Duodenal mucosa (tissue), 2 donors: ENCODE measurements at regions not wholly inside any gene's neighbourhood (a gene's known extent, or its start where the extent isn't known, plus 50 kb on each side); places are given as distances from the start of the nearest gene placed in this dataset.

Experiments used
- H3K27ac ChIP-seq: one replicate; pipeline ENCODE4 v1.7.0; 2013; ENCODE audit warnings: low read depth, low read length
- H3K27me3 ChIP-seq, 2 donors: one replicate each; pipeline ENCODE4 v1.7.0; 2013; ENCODE audit warnings: low read length in 2 of 2, control low read depth in 1 of 2; ENCODE audit not compliant: insufficient read depth in 2 of 2, control insufficient read depth in 1 of 2
- H3K36me3 ChIP-seq, 2 donors: one replicate each; pipeline ENCODE4 v1.7.0; 2013; ENCODE audit warnings: low read length in 2 of 2, control low read depth in 1 of 2; ENCODE audit not compliant: insufficient read depth in 2 of 2, control insufficient read depth in 1 of 2
- H3K4me1 ChIP-seq, 2 donors: one replicate each; pipeline ENCODE4 v1.7.0; 2013; ENCODE audit warnings: low read length in 2 of 2, control low read depth in 1 of 2; ENCODE audit not compliant: insufficient read depth in 2 of 2, control insufficient read depth in 1 of 2
- H3K4me3 ChIP-seq, 2 donors: one replicate each; pipeline ENCODE4 v1.7.0; 2013; ENCODE audit warnings: low read length in 2 of 2, low read depth in 1 of 2
- H3K9ac ChIP-seq, 2 donors: one replicate each; pipeline ENCODE4 v1.7.0; 2013; ENCODE audit warnings: low read length in 2 of 2, low read depth in 1 of 2
- H3K9me3 ChIP-seq, 2 donors: one replicate each; pipeline ENCODE4 v1.7.0; 2013; ENCODE audit warnings: low read length in 2 of 2, control low read depth in 1 of 2; ENCODE audit not compliant: control insufficient read depth in 1 of 2

DNA sequence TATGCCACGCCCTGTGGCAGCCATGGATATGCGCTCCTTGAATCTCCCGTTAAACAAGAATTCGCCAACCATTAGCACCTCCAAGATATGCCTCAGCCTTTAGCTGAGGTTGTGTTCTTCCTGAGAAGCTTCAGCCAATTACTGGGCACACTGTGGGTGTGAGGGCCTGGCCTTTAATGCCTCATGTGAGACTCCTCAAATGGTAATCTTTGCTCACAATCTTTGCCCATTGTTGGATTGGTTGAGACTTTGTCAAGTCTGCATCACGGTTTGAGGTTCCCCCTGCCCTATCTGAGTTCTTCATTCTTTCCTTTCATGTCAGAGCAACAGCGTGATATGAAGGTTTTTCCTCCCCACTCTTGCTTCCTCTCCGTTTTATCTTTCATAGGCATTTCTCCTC, 108.1 kb upstream of the CCDC54 start:
- Histone ChIP-seq H3K9ac (no peak overlapping the region), H3K27me3 (no peaks in the 10 kb centered on the region), H3K4me1 (no peaks in the 10 kb centered on the region), H3K9me3 (no peaks in the 10 kb centered on the region), H3K27ac (no peak overlapping the region), H3K36me3 (no peaks in the 10 kb centered on the region), H3K4me3 (no peak overlapping the region)

DNA sequence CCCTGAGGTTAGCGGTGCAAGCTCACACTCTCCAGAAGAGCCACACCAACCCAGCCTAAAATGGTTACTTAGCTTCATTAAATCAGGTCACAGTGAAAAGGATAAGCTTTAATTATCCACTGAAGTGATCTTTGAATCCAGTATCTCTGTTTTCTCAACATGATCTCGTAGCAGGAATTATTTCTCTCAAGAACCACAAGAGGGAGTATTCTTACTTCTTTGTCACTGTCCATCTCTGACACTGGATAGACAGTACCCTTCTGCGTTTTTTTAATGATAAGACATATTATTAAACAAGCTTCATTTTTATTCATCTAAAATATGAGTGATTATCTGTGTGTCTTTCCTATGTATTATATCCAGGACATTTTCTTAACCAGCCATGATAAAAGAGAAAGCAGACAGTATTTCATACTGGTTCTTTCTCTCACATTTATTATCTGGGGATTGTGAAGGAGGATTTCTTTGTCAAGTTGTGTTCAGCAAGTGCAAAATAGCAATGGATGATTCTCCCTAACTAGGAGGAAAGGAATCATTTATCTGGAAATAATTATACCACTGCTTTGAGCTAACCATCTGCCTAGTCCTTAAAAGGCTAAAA, 105.4 kb upstream of the CCDC54 start:
- no peak overlapping the region for H3K9ac ChIP-seq
- no peaks in the 10 kb centered on the region for H3K9me3 ChIP-seq
- H3K27ac ChIP-seq: no peak overlapping the region
- H3K27me3 ChIP-seq: no peaks in the 10 kb centered on the region
- H3K4me1 ChIP-seq: no peaks in the 10 kb centered on the region
- no peak overlapping the region for H3K4me3 ChIP-seq
- no peaks in the 10 kb centered on the region for H3K36me3 ChIP-seq

DNA sequence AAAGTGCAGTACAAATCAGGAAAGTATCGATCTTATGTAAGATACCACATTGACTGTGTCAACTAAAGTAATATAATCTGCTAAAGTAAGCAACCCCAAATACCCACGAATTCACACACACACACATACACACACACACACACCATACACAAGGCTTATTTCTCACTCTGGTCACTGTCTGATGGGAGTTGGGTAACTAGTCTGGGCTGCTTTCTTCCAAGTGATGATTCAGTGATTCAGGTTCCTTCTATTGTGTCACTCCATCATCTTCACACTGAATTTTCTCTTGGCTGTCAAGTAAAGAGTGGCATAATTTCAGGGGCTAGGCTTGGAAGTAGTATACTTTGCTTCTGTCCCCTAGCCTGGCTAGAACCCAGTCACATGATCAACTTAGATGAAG, 104.8 kb upstream of the CCDC54 start:
- Histone ChIP-seq H3K27ac (no peak overlapping the region), H3K4me1 (no peaks in the 10 kb centered on the region), H3K4me3 (no peak overlapping the region), H3K9me3 (no peaks in the 10 kb centered on the region), H3K9ac (no peak overlapping the region), H3K36me3 (no peaks in the 10 kb centered on the region), H3K27me3 (no peaks in the 10 kb centered on the region)

DNA sequence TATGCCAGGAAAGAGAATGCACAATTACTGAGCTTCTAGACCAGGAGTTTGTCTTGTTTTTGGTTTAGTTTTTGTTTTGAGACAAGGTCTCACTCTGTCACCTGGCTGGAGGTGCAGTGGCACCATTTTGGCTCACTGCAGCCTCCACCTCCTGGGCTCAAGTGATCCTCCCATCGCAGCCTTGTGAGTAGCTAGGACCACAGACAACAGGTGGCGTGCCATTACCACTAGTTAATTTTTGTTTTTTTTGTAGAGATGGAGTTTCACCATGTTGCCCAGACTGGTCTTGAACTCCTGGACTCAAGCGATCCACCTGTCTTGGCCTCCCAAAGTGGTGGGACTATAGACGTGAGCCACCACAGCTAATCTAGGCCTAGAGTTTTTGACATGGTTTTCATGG, 104.4 kb upstream of the CCDC54 start:
- H3K4me3 ChIP-seq: no peak overlapping the region
- no peak overlapping the region for H3K9ac ChIP-seq
- H3K4me1 ChIP-seq: no peaks in the 10 kb centered on the region
- no peaks in the 10 kb centered on the region for H3K36me3 ChIP-seq
- no peaks in the 10 kb centered on the region for H3K27me3 ChIP-seq
- no peaks in the 10 kb centered on the region for H3K9me3 ChIP-seq
- H3K27ac ChIP-seq: no peak overlapping the region

DNA sequence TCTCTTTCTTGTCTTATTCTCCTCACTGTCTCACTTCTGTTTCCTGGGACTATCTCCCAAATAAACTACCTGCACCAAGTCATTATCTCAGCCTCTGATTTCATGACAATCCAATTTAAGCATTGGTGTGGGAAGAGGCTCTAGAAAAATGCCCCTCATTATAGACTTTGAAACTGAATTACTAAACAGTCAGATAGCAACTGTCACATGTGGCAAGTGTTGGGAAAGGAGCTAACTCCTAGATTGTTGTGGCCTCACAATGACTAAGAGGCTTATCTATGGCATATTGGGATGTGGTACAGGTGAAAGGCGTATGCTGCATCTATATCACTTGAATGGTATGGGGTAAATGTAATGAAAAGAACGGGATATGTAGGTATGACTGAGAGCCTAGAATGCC, 103.5 kb upstream of the CCDC54 start:
- no peaks in the 10 kb centered on the region for H3K4me1 ChIP-seq
- H3K4me3 ChIP-seq: no peak overlapping the region
- H3K9ac ChIP-seq: no peak overlapping the region
- no peak overlapping the region for H3K27ac ChIP-seq
- no peaks in the 10 kb centered on the region for H3K27me3 ChIP-seq
- H3K36me3 ChIP-seq: no peaks in the 10 kb centered on the region
- no peaks in the 10 kb centered on the region for H3K9me3 ChIP-seq

- Histone ChIP-seq H3K4me3 (no peak overlapping the region), H3K27me3 (no peaks in the 10 kb centered on the region), H3K36me3 (no peaks in the 10 kb centered on the region), H3K4me1 (no peaks in the 10 kb centered on the region), H3K9ac (no peak overlapping the region), H3K9me3 (no peaks in the 10 kb centered on the region), H3K27ac (no peak overlapping the region)
Measured at GRCh38 chr3:107275511-107275910, 101.7 kb upstream of the CCDC54 start.

DNA sequence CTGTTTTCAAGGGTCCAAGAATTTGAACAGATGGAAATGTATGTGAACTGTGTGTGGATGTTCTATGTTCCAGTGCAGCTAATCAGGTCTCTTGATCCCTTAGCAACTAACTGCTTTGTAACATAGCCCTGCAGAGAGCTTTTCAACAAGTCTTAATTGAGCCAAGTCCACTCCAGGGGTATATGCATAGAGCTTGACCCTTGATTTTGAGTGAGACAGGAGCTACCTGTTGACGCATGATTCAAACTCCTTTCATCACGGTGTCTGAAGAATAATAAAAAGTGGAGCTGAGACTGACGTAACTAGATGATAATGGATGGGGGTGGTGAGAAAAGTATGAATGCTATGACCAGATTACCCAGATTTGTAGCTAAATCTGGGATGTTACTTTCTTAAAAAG, 93.3 kb upstream of the CCDC54 start:
- Histone ChIP-seq H3K27me3 (no peaks in the 10 kb centered on the region), H3K9me3 (no peaks in the 10 kb centered on the region), H3K4me1 (no peaks in the 10 kb centered on the region), H3K9ac (no peak overlapping the region), H3K36me3 (no peaks in the 10 kb centered on the region), H3K27ac (no peak overlapping the region), H3K4me3 (no peak overlapping the region)

- Histone ChIP-seq H3K36me3 (no peaks in the 10 kb centered on the region), H3K27me3 (no peaks in the 10 kb centered on the region), H3K9me3 (no peaks in the 10 kb centered on the region), H3K4me3 (no peak overlapping the region), H3K27ac (no peak overlapping the region), H3K4me1 (no peaks in the 10 kb centered on the region), H3K9ac (no peak overlapping the region)
Measured at GRCh38 chr3:107284612-107285011, 92.6 kb upstream of the CCDC54 start.

- Histone ChIP-seq H3K27ac (no peak overlapping the region), H3K9ac (no peak overlapping the region), H3K4me1 (no peaks in the 10 kb centered on the region), H3K36me3 (no peaks in the 10 kb centered on the region), H3K4me3 (no peak overlapping the region), H3K27me3 (no peaks in the 10 kb centered on the region), H3K9me3 (no peaks in the 10 kb centered on the region)
Measured at GRCh38 chr3:107285197-107285596, 92.0 kb upstream of the CCDC54 start.

DNA sequence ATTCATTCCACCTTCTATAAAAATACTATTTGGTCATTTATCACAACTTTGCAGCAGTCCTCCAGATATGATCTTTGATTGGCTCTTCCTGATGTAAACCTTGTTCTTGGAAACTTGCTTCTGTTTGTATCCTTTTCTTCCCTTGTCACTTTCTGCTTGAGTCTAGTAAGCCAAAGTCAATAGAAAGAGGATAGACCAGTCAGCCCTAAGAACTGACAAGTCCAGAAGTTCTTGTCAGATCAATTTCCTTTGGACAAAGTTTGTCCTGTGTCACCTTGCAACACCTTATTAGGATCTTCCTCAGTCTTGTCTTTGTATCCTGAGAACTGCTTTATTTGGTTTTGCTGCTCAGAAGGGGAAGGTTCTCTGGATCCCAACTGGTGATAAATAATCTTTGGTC, 87.9 kb upstream of the CCDC54 start:
- Histone ChIP-seq H3K4me1 (no peaks in the 10 kb centered on the region), H3K27ac (no peak overlapping the region), H3K27me3 (no peaks in the 10 kb centered on the region), H3K9ac (no peak overlapping the region), H3K4me3 (no peak overlapping the region), H3K36me3 (no peaks in the 10 kb centered on the region), H3K9me3 (no peaks in the 10 kb centered on the region)

GRCh38 chr3:107294117-107294516, 83.1 kb upstream of the CCDC54 start:
- no peak overlapping the region for H3K9ac ChIP-seq
- H3K27me3 ChIP-seq: no peaks in the 10 kb centered on the region
- no peak overlapping the region for H3K27ac ChIP-seq
- H3K36me3 ChIP-seq: no peaks in the 10 kb centered on the region
- no peak overlapping the region for H3K4me3 ChIP-seq
- no peaks in the 10 kb centered on the region for H3K4me1 ChIP-seq
- no peaks in the 10 kb centered on the region for H3K9me3 ChIP-seq
